Smooth muscle cell (in vitro differentiated cells): ENCODE measurements at regions not wholly inside any gene's neighbourhood (a gene's known extent, or its start where the extent isn't known, plus 50 kb on each side); places are given as distances from the start of the nearest gene placed in this dataset.

Experiments used
- DNase-seq: peaks from one replicate; lab custom pipeline; 2025; ENCODE audit not compliant: unreplicated experiment; lab: John Stamatoyannopoulos, UW
- H2AFZ ChIP-seq: fragments of 200-600 bp; sonication (generic); 2 replicates; pipeline ENCODE4 v1.6.0; 2016; ENCODE audit warnings: antibody characterized with exemption, low read depth, mild to moderate bottlenecking
- H3F3A ChIP-seq: fragments of 200-600 bp; sonication (generic); 2 replicates; pipeline ENCODE4 v1.6.0; 2017; ENCODE audit warnings: antibody characterized with exemption, low read depth
- H3K27ac ChIP-seq: fragments of 200-600 bp; sonication (generic); 2 replicates; pipeline ENCODE4 v1.5.1; 2016; ENCODE audit warnings: low read depth, mild to moderate bottlenecking
- H3K27me3 ChIP-seq: fragments of 200-600 bp; sonication (generic); 2 replicates; pipeline ENCODE4 v1.6.1; 2016; ENCODE audit warnings: low read depth, mild to moderate bottlenecking
- H3K36me3 ChIP-seq: fragments of 200-600 bp; sonication (generic); 2 replicates; pipeline ENCODE4 v1.5.1; 2016; ENCODE audit warnings: low read depth
- H3K4me1 ChIP-seq: fragments of 200-600 bp; sonication (generic); 2 replicates; pipeline ENCODE4 v1.5.1; 2016; ENCODE audit warnings: low read depth
- H3K4me2 ChIP-seq: fragments of 200-600 bp; sonication (generic); 2 replicates; pipeline ENCODE4 v1.6.0; 2016; ENCODE audit warnings: mild to moderate bottlenecking
- H3K4me3 ChIP-seq: fragments of 200-600 bp; sonication (generic); 2 replicates; pipeline ENCODE4 v1.5.1; 2016; ENCODE audit warnings: mild to moderate bottlenecking
- H3K79me2 ChIP-seq: fragments of 200-600 bp; sonication (generic); 2 replicates; pipeline ENCODE4 v1.6.0; 2016; ENCODE audit warnings: low read depth, mild to moderate bottlenecking
- H3K9ac ChIP-seq: fragments of 200-600 bp; sonication (generic); 2 replicates; pipeline ENCODE4 v1.6.0; 2016; ENCODE audit warnings: low read depth
- H3K9me3 ChIP-seq: fragments of 200-600 bp; sonication (generic); replicated peaks from 2 replicates; pipeline ENCODE4 v1.5.1; 2016; ENCODE audit warnings: low read depth
- H4K20me1 ChIP-seq: fragments of 200-600 bp; sonication (generic); 2 replicates; pipeline ENCODE4 v1.6.0; 2016; ENCODE audit warnings: low read depth
- WGBS: methylation state at CpG from one replicate; pipeline ENCODE4 v1.1.7; 2016; ENCODE audit warnings: low lambda C conversion rate; 5-methylcytosine and 5-hydroxymethylcytosine counted together
- TF ChIP-seq, protein P1 (sequence below): fragments of 200-600 bp; sonication (generic); IDR thresholded peaks from 2 replicates; pipeline ENCODE4 v1.5.1; 2017; ENCODE audit warnings: borderline replicate concordance, mild to moderate bottlenecking, antibody characterized with exemption; ENCODE audit not compliant: insufficient read depth, poor library complexity, severe bottlenecking

GRCh38 chr17:55584861-55585260, 73.6 kb upstream of the SMIM36 start:
- H3K4me1 ChIP-seq, result no peaks in the 10 kb centered on the region
- no peaks in the 10 kb centered on the region for H3K9me3 ChIP-seq
- no peak overlapping the region for H3K4me3 ChIP-seq
- H2AFZ ChIP-seq, result no peak overlapping the region
- H4K20me1 ChIP-seq, result no peaks in the 10 kb centered on the region
- no peaks in the 10 kb centered on the region for H3K79me2 ChIP-seq
- TF ChIP-seq, protein P1, sequence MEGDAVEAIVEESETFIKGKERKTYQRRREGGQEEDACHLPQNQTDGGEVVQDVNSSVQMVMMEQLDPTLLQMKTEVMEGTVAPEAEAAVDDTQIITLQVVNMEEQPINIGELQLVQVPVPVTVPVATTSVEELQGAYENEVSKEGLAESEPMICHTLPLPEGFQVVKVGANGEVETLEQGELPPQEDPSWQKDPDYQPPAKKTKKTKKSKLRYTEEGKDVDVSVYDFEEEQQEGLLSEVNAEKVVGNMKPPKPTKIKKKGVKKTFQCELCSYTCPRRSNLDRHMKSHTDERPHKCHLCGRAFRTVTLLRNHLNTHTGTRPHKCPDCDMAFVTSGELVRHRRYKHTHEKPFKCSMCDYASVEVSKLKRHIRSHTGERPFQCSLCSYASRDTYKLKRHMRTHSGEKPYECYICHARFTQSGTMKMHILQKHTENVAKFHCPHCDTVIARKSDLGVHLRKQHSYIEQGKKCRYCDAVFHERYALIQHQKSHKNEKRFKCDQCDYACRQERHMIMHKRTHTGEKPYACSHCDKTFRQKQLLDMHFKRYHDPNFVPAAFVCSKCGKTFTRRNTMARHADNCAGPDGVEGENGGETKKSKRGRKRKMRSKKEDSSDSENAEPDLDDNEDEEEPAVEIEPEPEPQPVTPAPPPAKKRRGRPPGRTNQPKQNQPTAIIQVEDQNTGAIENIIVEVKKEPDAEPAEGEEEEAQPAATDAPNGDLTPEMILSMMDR, result no peak
- no peaks in the 10 kb centered on the region for H3K36me3 ChIP-seq
- no peak overlapping the region for H3K4me2 ChIP-seq
- 48% methylated on average over 1 of the region's 1 CpG for WGBS
- DNase-seq, result no peak
- no peaks in the 10 kb centered on the region for H3K27me3 ChIP-seq
- H3F3A ChIP-seq, result peaks cover 13% of the 10 kb centered on the region
- no peak overlapping the region for H3K27ac ChIP-seq
- no peak overlapping the region for H3K9ac ChIP-seq

DNA sequence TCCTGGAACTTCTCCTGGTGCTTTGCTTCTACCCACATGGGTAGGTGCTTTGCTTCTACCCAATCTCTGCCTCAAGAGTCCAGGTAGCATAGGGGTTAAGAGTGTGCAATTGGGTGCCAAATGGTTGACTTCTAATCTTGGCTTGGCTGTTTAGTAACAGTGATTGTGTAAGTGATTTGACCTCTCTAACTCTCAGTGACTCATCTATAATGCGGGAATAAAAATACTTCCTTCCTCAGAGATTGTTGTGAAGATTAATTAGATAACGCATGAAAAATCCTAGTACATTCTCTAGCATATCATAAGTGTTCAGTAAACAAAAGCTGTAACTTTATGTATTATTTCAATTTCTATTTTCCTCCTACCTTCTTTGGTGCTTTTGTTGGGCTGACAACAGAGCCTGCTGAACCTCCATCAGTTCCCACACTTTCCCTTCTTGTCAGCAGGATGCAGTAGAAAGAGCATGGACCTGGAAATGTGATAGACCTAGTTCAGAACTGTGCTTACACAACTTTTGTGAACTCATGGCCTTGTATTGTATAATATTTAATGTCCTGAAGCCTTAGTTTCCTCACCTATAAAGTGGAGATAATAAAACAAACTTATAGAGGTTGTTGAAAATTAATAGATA, 72.9 kb upstream of the SMIM36 start:
- Histone ChIP-seq H3K27ac (no peak overlapping the region), H3K4me1 (no peaks in the 10 kb centered on the region), H3K9me3 (no peaks in the 10 kb centered on the region), H3K79me2 (no peaks in the 10 kb centered on the region), H4K20me1 (no peaks in the 10 kb centered on the region), H3F3A (peaks cover 6% of the 10 kb centered on the region), H3K9ac (no peak overlapping the region), H3K4me2 (no peak overlapping the region), H3K4me3 (no peak overlapping the region), H3K36me3 (no peaks in the 10 kb centered on the region), H3K27me3 (no peaks in the 10 kb centered on the region), H2AFZ (no peak overlapping the region)
- no peak for DNase-seq
- TF ChIP-seq, protein P1, result no peak
- WGBS, result 86% methylated on average over 2 of the region's 2 CpGs

- Histone ChIP-seq H3K36me3 (no peaks in the 10 kb centered on the region), H3K9me3 (no peaks in the 10 kb centered on the region), H3K79me2 (no peaks in the 10 kb centered on the region), H3K27me3 (no peaks in the 10 kb centered on the region), H3K4me1 (no peaks in the 10 kb centered on the region), H3K9ac (no peak overlapping the region), H3K27ac (no peak overlapping the region), H3F3A (no peaks in the 10 kb centered on the region), H3K4me3 (no peak overlapping the region), H3K4me2 (no peak overlapping the region), H4K20me1 (no peaks in the 10 kb centered on the region), H2AFZ (no peak overlapping the region)
- no peak for DNase-seq
- 91% methylated on average over 4 of the region's 4 CpGs for WGBS
- TF ChIP-seq, protein P1, result no peak
These were observed 71.6 kb upstream of the SMIM36 start for GRCh38 chr17:55582897-55583296.

GRCh38 chr17:55580596-55581133, 69.4 kb upstream of the SMIM36 start:
- Histone ChIP-seq H3K27me3 (no peaks in the 10 kb centered on the region), H3K36me3 (no peaks in the 10 kb centered on the region), H3K9me3 (no peaks in the 10 kb centered on the region), H3K4me2 (no peak overlapping the region), H3F3A (no peaks in the 10 kb centered on the region), H3K27ac (no peak overlapping the region), H2AFZ (no peak overlapping the region), H3K79me2 (no peaks in the 10 kb centered on the region), H3K4me1 (peaks cover 5% of the 10 kb centered on the region), H4K20me1 (no peaks in the 10 kb centered on the region), H3K9ac (no peak overlapping the region), H3K4me3 (no peak overlapping the region)
- no peak for DNase-seq
- WGBS, result 87% methylated on average over 5 of the region's 5 CpGs
- TF ChIP-seq, protein P1, result no peak
